Cardiac fibroblast (primary cell): ENCODE measurements at regions not wholly inside any gene's neighbourhood (a gene's known extent, or its start where the extent isn't known, plus 50 kb on each side); places are given as distances from the start of the nearest gene placed in this dataset.
A peak's percentile ranks its signal among the peaks of the same experiment; 100 is the strongest.

Experiments used
- DNase-seq, 2 donors: peaks; one replicate each; pipeline versions ENCODE4 v3.0.0 to v3.0.0-alpha.2; 2010; ENCODE audit warnings: low read depth in 2 of 2
- H3K4me3 ChIP-seq, 2 donors: replicated peaks in 1 of 2; 1 replicate in 1 of 2; 2 replicates in 1 of 2; pipeline ENCODE4 v1.5.1; 2011; ENCODE audit warnings: low read depth in 2 of 2, low read length in 2 of 2, mild to moderate bottlenecking in 2 of 2, moderate library complexity in 1 of 2
- TF ChIP-seq, protein P1 (sequence below): IDR thresholded peaks from one replicate; pipeline ENCODE4 v1.5.1; 2011; ENCODE audit warnings: low read depth, mild to moderate bottlenecking, low read length, inconsistent platforms

DNA sequence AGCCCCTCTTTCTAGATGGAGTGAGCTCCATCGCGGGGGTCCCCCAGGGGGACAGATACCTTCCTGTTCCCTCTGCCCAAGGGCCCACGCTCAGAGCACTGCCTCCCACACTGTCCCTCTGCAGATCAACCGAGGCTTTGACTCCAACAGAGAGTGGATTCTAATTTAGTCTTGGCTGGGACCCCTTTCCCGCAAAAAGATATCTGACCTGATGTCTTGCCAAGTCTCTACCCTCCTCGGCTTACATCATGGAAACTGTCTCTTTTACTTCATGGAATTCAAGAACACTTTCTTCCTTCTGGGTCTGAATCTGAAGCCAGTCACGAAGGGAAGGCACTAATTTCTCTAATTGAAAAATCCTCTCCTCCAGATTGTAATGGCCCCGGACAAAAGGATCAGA lies 278.0 kb downstream of the BMP7 start:
- TF ChIP-seq, protein P1, sequence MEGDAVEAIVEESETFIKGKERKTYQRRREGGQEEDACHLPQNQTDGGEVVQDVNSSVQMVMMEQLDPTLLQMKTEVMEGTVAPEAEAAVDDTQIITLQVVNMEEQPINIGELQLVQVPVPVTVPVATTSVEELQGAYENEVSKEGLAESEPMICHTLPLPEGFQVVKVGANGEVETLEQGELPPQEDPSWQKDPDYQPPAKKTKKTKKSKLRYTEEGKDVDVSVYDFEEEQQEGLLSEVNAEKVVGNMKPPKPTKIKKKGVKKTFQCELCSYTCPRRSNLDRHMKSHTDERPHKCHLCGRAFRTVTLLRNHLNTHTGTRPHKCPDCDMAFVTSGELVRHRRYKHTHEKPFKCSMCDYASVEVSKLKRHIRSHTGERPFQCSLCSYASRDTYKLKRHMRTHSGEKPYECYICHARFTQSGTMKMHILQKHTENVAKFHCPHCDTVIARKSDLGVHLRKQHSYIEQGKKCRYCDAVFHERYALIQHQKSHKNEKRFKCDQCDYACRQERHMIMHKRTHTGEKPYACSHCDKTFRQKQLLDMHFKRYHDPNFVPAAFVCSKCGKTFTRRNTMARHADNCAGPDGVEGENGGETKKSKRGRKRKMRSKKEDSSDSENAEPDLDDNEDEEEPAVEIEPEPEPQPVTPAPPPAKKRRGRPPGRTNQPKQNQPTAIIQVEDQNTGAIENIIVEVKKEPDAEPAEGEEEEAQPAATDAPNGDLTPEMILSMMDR, result no peak
- peak in 1 of 2 donors; percentile 3 for DNase-seq
- H3K4me3 ChIP-seq, result no peak overlapping the region

DNA sequence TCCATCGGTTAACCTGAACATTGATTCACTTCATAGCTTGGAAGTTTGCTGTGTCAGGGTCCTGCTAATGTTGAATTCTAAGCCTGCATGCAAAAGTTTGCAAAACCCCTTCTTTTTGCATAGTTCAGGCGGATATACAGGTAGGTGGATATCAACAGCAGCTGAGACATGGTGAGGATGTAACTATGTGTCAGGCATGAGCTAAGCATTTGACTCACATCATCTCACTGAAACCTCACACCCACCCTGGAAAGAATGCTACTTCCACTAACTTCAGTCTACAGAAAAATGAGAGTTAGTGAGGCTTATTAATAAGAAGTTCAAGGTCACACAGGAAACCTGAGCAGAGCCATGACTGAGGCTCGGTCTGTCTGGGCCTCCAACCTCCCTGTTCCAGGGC lies 276.9 kb downstream of the BMP7 start:
- H3K4me3 ChIP-seq, result no peak overlapping the region
- TF ChIP-seq, protein P1, result no peak
- DNase-seq, result no peak

DNA sequence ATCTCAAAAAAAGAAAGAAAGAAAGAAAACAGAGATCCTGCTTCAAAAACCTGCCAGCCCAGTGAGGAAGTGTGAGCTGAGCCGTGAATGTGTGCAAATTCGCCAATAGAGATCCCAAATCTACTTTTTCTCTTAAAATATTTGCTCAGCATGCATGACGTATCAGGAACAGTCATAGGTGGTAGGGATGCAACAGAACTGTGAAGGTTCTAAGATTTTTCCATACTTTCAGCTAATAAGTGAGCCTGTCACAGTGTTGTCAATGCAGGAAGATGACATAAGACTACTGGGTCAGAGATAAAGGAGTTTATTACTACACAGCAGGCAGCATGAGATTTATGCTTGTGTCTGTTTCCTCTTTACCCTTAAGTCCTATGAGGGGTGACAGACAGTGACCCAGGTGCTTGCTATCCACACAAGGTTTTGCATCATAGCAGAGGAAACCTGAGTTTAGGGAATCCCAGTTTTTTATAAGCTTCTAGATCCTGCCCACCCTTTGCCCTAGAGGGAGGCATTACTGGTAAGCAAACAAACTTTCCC lies 273.4 kb downstream of the BMP7 start:
- TF ChIP-seq, protein P1, result no peak
- H3K4me3 ChIP-seq, result no peak overlapping the region
- DNase-seq, result no peak

DNA sequence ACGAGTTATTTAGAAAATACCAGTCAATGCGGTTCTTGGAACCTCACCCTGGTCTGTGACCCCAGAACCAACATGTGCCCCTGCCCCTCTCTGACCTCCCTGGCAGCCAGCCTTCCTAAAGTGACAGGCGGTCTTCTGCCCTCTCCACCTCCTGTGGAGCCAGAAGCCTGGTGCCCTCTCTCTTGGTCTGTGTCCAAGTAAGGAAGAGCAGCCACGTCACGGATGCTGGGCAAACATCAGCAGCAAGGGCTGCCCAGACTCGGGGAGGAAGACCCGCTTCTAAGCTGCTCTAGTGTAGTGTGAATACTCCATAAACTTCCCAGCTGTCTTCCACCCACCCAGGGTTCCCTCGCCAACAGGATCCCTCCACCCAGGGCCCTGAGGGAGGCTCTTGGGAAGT lies 272.4 kb downstream of the BMP7 start:
- TF ChIP-seq, protein P1, result no peak
- no peak overlapping the region for H3K4me3 ChIP-seq
- no peak for DNase-seq

DNA sequence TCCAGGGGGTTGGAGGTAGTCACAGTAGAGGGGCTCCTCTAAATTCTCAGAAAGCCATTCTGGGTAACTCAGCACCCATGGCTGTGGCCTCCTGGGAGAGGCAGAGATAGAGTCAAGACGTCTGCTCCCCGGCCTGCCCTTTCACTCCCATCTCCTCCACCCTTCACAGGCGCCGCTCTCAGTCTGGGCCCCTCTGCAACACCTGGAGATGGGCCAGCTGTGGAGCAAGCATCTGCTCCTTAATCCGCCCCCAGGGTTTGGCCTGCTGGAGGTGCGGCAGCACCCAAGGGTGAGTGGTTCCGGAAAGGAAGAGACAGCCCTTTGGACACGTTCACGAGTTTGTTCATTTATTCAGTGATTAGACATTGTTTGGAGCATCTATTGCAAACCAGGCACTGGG lies 271.3 kb downstream of the BMP7 start:
- no peak overlapping the region for H3K4me3 ChIP-seq
- no peak for DNase-seq
- TF ChIP-seq, protein P1, result no peak

DNA sequence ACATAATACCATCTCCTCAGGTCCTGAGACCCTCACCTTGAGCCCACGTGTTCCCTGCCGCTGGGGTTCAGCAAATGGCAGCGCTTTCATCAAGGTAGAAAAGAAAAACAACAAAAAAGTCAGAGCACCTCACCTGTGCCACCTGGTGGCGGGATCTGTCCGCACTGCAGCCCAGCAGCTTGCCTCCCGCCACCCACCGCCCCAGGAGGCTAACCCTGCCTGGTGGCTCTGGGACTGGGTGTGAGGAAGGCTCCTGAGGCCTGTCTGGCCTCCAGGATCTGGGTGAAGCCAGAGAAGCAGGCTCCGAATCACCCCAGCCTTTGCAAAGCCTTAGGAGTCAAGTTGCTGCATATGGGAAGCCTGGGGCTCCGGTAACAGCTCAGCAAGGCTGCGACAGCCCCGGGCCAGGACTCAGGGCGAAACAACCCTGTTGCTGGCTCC lies 270.8 kb downstream of the BMP7 start:
- TF ChIP-seq, protein P1, result no peak
- DNase-seq, result no peak

DNA sequence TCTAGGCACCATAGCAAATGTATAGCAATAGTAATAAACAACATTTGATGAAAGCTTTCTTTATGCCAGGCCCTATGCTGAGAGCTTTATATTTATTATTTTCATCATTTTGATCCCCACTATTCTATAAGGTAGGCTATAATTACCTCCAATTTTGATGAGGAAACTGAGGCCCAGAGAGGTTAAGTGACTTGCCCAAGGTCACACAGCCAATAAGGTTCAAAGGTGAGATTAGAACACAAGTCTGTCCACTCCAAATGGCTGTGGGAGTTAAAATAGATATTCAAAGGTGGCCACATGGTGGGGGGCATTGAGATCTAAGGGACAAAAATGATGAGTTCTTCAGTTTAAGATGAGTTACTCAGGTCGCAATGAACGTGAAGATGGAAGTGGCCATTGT lies 269.9 kb downstream of the BMP7 start:
- TF ChIP-seq, protein P1, result no peak
- no peak for DNase-seq

More for the DNA sequence above, 270.8 kb downstream of the BMP7 start:
- H3K4me3 ChIP-seq, result no peak overlapping the region

More for the DNA sequence above, 269.9 kb downstream of the BMP7 start:
- H3K4me3 ChIP-seq, result no peak overlapping the region
